CD14-positive monocyte (primary cell): ENCODE measurements at regions not wholly inside any gene's neighbourhood (a gene's known extent, or its start where the extent isn't known, plus 50 kb on each side); places are given as distances from the start of the nearest gene placed in this dataset.

Experiments
- DNase-seq, 3 donors: peaks; one replicate each; pipeline ENCODE4 v3.0.0-alpha.2; 2011 to 2022
- H2AFZ ChIP-seq: 2 replicates; pipeline ENCODE4 v1.6.0; 2012; ENCODE audit warnings: mild to moderate bottlenecking, low read depth, low read length, inconsistent platforms; ENCODE audit not compliant: insufficient read depth, poor library complexity, severe bottlenecking
- H3K27ac ChIP-seq, 2 donors: 1 replicate in 1 of 2; 2 replicates in 1 of 2; pipeline ENCODE4 v1.5.1; 2012 to 2013; ENCODE audit warnings: low read length in 2 of 2, control low read depth in 1 of 2, inconsistent platforms in 1 of 2, low read depth in 1 of 2, mild to moderate bottlenecking in 1 of 2
- H3K27me3 ChIP-seq, 2 donors: one replicate each; pipeline versions ENCODE4 v1.6.0 to v1.6.1; 2011 to 2013; ENCODE audit warnings: low read length in 2 of 2; ENCODE audit not compliant: control insufficient read depth in 2 of 2, insufficient read depth in 2 of 2
- H3K36me3 ChIP-seq, 2 donors: replicated peaks in 1 of 2; 1 replicate in 1 of 2; 2 replicates in 1 of 2; pipeline versions ENCODE4 v1.5.1 to v1.6.1; 2012 to 2013; ENCODE audit warnings: low read length in 2 of 2, control low read depth in 1 of 2, inconsistent platforms in 1 of 2, mild to moderate bottlenecking in 1 of 2; ENCODE audit not compliant: insufficient read depth in 2 of 2, control insufficient read depth in 1 of 2
- H3K4me1 ChIP-seq, 2 donors: 1 replicate in 1 of 2; 2 replicates in 1 of 2; pipeline versions ENCODE4 v1.5.1 to v1.6.1; 2012 to 2013; ENCODE audit warnings: low read length in 2 of 2, control low read depth in 1 of 2, inconsistent platforms in 1 of 2, mild to moderate bottlenecking in 1 of 2, moderate library complexity in 1 of 2; ENCODE audit not compliant: insufficient read depth in 2 of 2, control insufficient read depth in 1 of 2
- H3K4me2 ChIP-seq: replicated peaks from 2 replicates; pipeline ENCODE3; 2012; ENCODE audit warnings: low read length, moderate library complexity, mild to moderate bottlenecking; ENCODE audit not compliant: poor library complexity, severe bottlenecking; ENCODE audit errors: extremely low read depth
- H3K4me3 ChIP-seq, 3 experiments: fragments of 200-600 bp in 1 of 3; sonication (generic) in 1 of 3; replicated peaks in 1 of 3; 1 replicate in 2 of 3; 2 replicates in 1 of 3; pipeline ENCODE4 v1.5.1; 2011 to 2013; ENCODE audit warnings: low read length in 3 of 3, mild to moderate bottlenecking in 3 of 3, control low read depth in 2 of 3, low read depth in 2 of 3, inconsistent platforms in 1 of 3, moderate library complexity in 1 of 3
- H3K79me2 ChIP-seq: 2 replicates; pipeline ENCODE4 v1.6.0; 2012; ENCODE audit warnings: mild to moderate bottlenecking, control low read depth, inconsistent platforms, low read length, moderate library complexity; ENCODE audit not compliant: insufficient read depth
- H3K9ac ChIP-seq: 2 replicates; pipeline ENCODE4 v1.6.0; 2017; ENCODE audit warnings: low read length, mild to moderate bottlenecking; ENCODE audit not compliant: insufficient read depth, poor library complexity, severe bottlenecking
- H3K9me3 ChIP-seq, 2 donors: replicated peaks in 1 of 2; 1 replicate in 1 of 2; 2 replicates in 1 of 2; pipeline versions ENCODE4 v1.5.1 to v1.6.1; 2012 to 2013; ENCODE audit warnings: low read length in 2 of 2, control low read depth in 1 of 2; ENCODE audit not compliant: control insufficient read depth in 1 of 2, insufficient read depth in 1 of 2
- H4K20me1 ChIP-seq: 2 replicates; pipeline ENCODE4 v1.6.0; 2012; ENCODE audit warnings: mild to moderate bottlenecking, low read length, control low read depth, moderate library complexity; ENCODE audit not compliant: insufficient read depth
- H3K27ac Mint-ChIP-seq, 7 donors: one replicate each; pipeline ENCODE4 v1.8.0; 2020; ENCODE audit warnings: mild to moderate bottlenecking in 7 of 7, mixed read lengths in 7 of 7, moderate library complexity in 6 of 7, inconsistent platforms in 2 of 7
- H3K27me3 Mint-ChIP-seq, 3 donors: one replicate each; pipeline ENCODE4 v1.8.0; 2021 to 2022; ENCODE audit warnings: low read depth in 3 of 3, mild to moderate bottlenecking in 3 of 3, mixed read lengths in 3 of 3, moderate library complexity in 3 of 3, inconsistent platforms in 1 of 3
- H3K36me3 Mint-ChIP-seq, 2 donors: one replicate each; pipeline ENCODE4 v1.8.0; 2020; ENCODE audit warnings: mixed read lengths in 2 of 2, inconsistent platforms in 1 of 2, mild to moderate bottlenecking in 1 of 2
- H3K4me1 Mint-ChIP-seq: one replicate; pipeline ENCODE4 v1.8.0; 2020; ENCODE audit warnings: mild to moderate bottlenecking, mixed read lengths
- H3K4me3 Mint-ChIP-seq, 2 donors: one replicate each; pipeline ENCODE4 v1.8.0; 2020; ENCODE audit warnings: mild to moderate bottlenecking in 2 of 2, mixed read lengths in 2 of 2, moderate library complexity in 1 of 2
- H3K9me3 Mint-ChIP-seq, 7 donors: one replicate each; pipeline ENCODE4 v1.8.0; 2020 to 2022; ENCODE audit warnings: mixed read lengths in 7 of 7, mild to moderate bottlenecking in 6 of 7, moderate library complexity in 6 of 7, inconsistent platforms in 2 of 7
- WGBS: methylation state at CpG from one replicate; pipeline ENCODE4 v1.1.5; 2013; ENCODE audit warnings: missing lambda C conversion rate; ENCODE audit not compliant: insufficient coverage; 5-methylcytosine and 5-hydroxymethylcytosine counted together
- intact Hi-C, 2 donors: fragments of 100-400 bp; cut with micrococcal nuclease; formaldehyde crosslinking; loops; one replicate each; pipeline versions ENCODE4 v1.15.0 to v1.15.1; 2023
- TF ChIP-seq, protein P1 (sequence below): fragments of 200-600 bp; IDR thresholded peaks from one replicate; pipeline ENCODE4 v1.8.0; 2022; ENCODE audit warnings: antibody characterized with exemption, mild to moderate bottlenecking

DNA sequence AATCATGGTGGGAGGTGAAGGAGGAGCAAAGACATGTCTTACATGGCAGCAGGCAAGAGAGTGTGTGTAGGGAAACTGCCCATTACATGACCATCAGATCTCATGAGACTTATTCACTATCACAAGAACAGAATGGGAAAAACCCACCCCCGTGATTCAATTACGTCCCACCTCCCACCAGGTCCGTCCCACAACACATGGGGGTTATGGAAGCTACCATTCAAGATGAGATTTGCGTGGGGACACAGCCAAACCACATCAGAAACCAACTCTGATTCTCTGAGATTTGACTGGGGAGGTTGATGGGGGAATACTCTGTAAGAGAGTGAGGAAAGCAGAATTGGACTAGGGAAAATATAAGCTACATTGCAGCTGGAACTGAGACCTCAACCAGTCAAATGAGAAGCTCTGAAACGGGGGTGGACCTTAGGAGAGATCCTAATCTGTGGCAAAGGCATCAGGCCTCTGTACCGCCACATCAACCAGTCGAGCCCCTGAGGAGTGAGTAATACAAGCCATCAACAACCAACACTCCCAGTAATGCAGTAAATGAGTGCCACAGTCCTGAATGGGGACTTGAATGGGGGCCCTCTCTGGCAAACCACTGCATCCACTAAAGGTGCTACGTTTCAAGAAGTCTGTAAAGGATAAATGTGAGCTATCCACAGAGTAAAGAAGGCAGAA, 207.9 kb upstream of the GADL1 start:
- Histone ChIP-seq H4K20me1 (no peaks in the 10 kb centered on the region), H3K9me3 (no peaks in the 10 kb centered on the region), H3K4me3 (no peak overlapping the region), H3K4me2 (no peak overlapping the region), H3K9ac (no peak overlapping the region), H3K4me1 (no peaks in the 10 kb centered on the region), H3K27ac (no peak overlapping the region), H3K36me3 (no peaks in the 10 kb centered on the region), H3K79me2 (no peaks in the 10 kb centered on the region), H3K27me3 (no peaks in the 10 kb centered on the region), H2AFZ (no peak overlapping the region)
- H3K27me3 Mint-ChIP-seq = no peaks in the 10 kb centered on the region
- H3K4me1 Mint-ChIP-seq = peaks cover 5% of the 10 kb centered on the region
- 80% methylated on average over 1 of the region's 8 CpGs for WGBS
- no peak overlapping the region for H3K4me3 Mint-ChIP-seq
- peaks cover 0 to 4% (median 2%) of the 10 kb centered on the region in 7 donors for H3K9me3 Mint-ChIP-seq
- H3K36me3 Mint-ChIP-seq = no peaks in the 10 kb centered on the region
- no peak for DNase-seq
- intact Hi-C loops = no loop called here
- peak overlapping the region in 1 of 7 donors; percentile 50 for H3K27ac Mint-ChIP-seq
- TF ChIP-seq, protein P1, sequence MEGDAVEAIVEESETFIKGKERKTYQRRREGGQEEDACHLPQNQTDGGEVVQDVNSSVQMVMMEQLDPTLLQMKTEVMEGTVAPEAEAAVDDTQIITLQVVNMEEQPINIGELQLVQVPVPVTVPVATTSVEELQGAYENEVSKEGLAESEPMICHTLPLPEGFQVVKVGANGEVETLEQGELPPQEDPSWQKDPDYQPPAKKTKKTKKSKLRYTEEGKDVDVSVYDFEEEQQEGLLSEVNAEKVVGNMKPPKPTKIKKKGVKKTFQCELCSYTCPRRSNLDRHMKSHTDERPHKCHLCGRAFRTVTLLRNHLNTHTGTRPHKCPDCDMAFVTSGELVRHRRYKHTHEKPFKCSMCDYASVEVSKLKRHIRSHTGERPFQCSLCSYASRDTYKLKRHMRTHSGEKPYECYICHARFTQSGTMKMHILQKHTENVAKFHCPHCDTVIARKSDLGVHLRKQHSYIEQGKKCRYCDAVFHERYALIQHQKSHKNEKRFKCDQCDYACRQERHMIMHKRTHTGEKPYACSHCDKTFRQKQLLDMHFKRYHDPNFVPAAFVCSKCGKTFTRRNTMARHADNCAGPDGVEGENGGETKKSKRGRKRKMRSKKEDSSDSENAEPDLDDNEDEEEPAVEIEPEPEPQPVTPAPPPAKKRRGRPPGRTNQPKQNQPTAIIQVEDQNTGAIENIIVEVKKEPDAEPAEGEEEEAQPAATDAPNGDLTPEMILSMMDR = no peak

DNA sequence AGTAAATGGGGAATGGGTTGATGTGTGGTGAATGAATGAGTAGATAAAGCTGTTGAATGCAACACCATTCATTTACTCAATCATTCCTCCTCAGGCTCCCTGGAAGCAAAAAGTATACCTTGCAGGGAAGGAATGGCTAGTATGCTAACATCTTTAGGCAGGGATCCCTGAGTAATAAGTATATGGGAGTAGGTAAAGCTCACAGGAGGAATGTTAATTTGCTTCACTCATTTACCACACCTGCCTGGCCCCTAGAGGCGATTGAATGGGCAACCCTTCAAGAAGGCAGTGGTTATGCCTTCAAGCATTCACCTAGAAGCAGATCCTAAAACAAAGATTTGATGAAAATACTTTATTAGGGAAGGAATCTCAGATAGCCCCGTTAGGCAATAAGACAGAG, 208.7 kb upstream of the GADL1 start:
- no peaks in the 10 kb centered on the region for H3K36me3 Mint-ChIP-seq
- H4K20me1 ChIP-seq = no peaks in the 10 kb centered on the region
- TF ChIP-seq, protein P1 = no peak
- no peaks in the 10 kb centered on the region for H3K9me3 ChIP-seq
- no CpG with 5 or more reads among the region's 2 CpGs for WGBS
- H3K4me1 Mint-ChIP-seq = peaks cover 5% of the 10 kb centered on the region
- no peak for DNase-seq
- H3K9me3 Mint-ChIP-seq = peaks cover 0 to 4% (median 2%) of the 10 kb centered on the region in 7 donors
- no peak overlapping the region for H3K27ac ChIP-seq
- H3K79me2 ChIP-seq = no peaks in the 10 kb centered on the region
- H3K27ac Mint-ChIP-seq = no peak overlapping the region
- no peaks in the 10 kb centered on the region for H3K27me3 Mint-ChIP-seq
- no peaks in the 10 kb centered on the region for H3K27me3 ChIP-seq
- intact Hi-C loops = no loop called here
- no peak overlapping the region for H3K9ac ChIP-seq
- H3K4me2 ChIP-seq = no peak overlapping the region
- H3K4me3 Mint-ChIP-seq = no peak overlapping the region
- H3K36me3 ChIP-seq = no peaks in the 10 kb centered on the region
- no peak overlapping the region for H3K4me3 ChIP-seq
- no peaks in the 10 kb centered on the region for H3K4me1 ChIP-seq
- H2AFZ ChIP-seq = no peak overlapping the region
